ENCODE measurements at regions not wholly inside any gene's neighbourhood (a gene's known extent, or its start where the extent isn't known, plus 50 kb on each side); places are given as distances from the start of the nearest gene placed in this dataset.

DNA sequence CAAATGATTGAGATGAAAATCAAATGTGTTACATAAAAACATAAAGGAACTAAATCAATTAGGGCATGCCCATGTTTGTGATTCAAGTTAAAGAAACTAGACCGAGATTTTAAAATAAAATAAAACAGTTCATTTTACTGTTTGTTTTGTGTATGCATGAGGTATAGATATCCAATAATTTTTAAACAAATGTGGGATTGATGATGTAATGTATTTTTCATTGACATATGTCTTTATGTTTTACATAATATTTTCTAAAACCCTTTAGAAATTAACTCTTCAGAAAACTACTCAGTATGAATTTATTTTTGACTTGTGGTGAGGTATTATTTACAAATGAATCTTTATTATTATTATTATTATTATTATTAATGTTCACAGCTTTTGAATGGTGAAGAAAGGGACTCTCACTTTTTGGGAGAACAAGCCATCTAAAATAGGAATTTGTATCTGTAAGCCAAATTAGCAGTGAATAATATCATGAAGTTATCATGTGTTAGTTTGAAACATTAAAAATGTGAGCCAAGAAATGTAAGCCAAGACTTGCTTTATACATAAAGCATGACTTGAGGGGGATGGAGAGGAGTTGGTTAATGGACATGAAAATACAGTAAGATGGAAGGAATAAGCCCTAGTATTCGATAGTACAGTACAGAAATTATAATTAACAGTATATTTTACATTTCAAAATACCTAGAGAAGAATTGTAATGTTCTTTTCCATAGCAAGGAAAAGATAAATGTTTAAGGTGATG lies 355.0 kb downstream of the CDH10 start:
- H3K4me1 ChIP-seq, result no peaks in the 10 kb centered on the region
- DNase-seq (no peak), ATAC-seq (ENCODE audit: low FRiP score in 2 of 2) (no peak)
- H3K36me3 ChIP-seq, result no peaks in the 10 kb centered on the region
- H3K27ac ChIP-seq, result no peak overlapping the region
- no peak overlapping the region for H3K4me3 ChIP-seq
- TF ChIP-seq POLR2AphosphoS5 (IDR thresholded peaks at IDR 0.05) (no peak), EP300 (IDR thresholded peaks at IDR 0.05) (no peak), POLR2A (IDR thresholded peaks at IDR 0.05) (no peak)
- TF ChIP-seq, protein P1, sequence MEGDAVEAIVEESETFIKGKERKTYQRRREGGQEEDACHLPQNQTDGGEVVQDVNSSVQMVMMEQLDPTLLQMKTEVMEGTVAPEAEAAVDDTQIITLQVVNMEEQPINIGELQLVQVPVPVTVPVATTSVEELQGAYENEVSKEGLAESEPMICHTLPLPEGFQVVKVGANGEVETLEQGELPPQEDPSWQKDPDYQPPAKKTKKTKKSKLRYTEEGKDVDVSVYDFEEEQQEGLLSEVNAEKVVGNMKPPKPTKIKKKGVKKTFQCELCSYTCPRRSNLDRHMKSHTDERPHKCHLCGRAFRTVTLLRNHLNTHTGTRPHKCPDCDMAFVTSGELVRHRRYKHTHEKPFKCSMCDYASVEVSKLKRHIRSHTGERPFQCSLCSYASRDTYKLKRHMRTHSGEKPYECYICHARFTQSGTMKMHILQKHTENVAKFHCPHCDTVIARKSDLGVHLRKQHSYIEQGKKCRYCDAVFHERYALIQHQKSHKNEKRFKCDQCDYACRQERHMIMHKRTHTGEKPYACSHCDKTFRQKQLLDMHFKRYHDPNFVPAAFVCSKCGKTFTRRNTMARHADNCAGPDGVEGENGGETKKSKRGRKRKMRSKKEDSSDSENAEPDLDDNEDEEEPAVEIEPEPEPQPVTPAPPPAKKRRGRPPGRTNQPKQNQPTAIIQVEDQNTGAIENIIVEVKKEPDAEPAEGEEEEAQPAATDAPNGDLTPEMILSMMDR (IDR thresholded peaks at IDR 0.05), result no peak
- H3K27me3 ChIP-seq, result no peaks in the 10 kb centered on the region
- H3K9me3 ChIP-seq, result no peaks in the 10 kb centered on the region
- 73 to 77% methylated on average over 2 of the region's 2 CpGs for WGBS, 2 donors

DNA sequence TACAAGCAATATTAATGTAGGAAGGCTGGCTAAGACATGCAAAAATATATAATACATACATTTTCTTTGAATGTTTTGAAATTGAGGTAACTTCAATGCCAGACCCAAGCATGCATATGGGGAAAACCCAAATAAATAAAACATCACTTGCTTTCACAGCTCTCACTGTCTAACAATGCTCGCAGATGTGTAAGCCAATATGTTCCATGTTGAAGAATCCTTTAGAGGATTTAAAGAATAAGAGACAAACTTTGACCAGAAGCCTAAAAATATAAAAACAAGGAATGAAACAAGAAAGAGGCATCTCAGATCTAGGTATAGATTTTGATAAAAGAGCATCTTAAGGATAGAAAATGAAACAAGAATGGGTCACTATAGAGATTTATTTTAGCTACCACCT lies 354.2 kb downstream of the CDH10 start:
- 78 to 90% methylated on average over 1 of the region's 1 CpG for WGBS, 2 donors

DNA sequence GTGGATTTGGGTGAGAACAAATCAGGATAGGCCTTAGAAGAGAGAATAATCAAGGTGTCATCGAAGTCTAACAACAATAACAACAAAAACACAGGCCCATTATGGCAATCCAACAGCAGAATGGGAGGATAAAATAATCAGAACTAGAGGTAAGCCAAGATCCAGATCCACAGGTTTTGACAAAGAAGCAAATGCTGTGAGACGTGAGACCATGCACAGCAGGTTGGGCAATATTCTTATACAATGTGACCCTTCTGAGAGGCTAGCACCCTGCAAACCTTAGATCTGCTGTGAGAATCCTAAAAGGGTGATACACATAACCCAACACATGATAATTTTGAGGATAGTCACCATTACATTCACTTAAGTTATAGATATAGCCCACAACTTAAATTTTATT lies 352.9 kb downstream of the CDH10 start:
- Histone ChIP-seq H3K27ac (no peak overlapping the region), H3K27me3 (no peaks in the 10 kb centered on the region), H3K4me3 (no peak overlapping the region), H3K36me3 (no peaks in the 10 kb centered on the region), H3K9me3 (no peaks in the 10 kb centered on the region), H3K4me1 (no peaks in the 10 kb centered on the region)
- TF ChIP-seq POLR2AphosphoS5 (IDR thresholded peaks at IDR 0.05) (no peak), EP300 (IDR thresholded peaks at IDR 0.05) (no peak), POLR2A (IDR thresholded peaks at IDR 0.05) (no peak)
- TF ChIP-seq, protein P1 (IDR thresholded peaks at IDR 0.05), result no peak
- 72 to 78% methylated on average over 2 of the region's 2 CpGs for WGBS, 2 donors
- DNase-seq (no peak), ATAC-seq (ENCODE audit: low FRiP score in 2 of 2) (no peak)

More for the DNA sequence above, 354.2 kb downstream of the CDH10 start:
- Histone ChIP-seq H3K36me3 (no peaks in the 10 kb centered on the region), H3K27me3 (no peaks in the 10 kb centered on the region), H3K27ac (no peak overlapping the region), H3K4me1 (no peaks in the 10 kb centered on the region), H3K9me3 (no peaks in the 10 kb centered on the region), H3K4me3 (no peak overlapping the region)
- DNase-seq, result no peak
- no peak for TF ChIP-seq EP300 (IDR thresholded peaks at IDR 0.05)
- TF ChIP-seq, protein P1 (IDR thresholded peaks at IDR 0.05), result no peak
- TF ChIP-seq POLR2AphosphoS5 (IDR thresholded peaks at IDR 0.05), result no peak
- TF ChIP-seq POLR2A (IDR thresholded peaks at IDR 0.05), result no peak
- ATAC-seq (ENCODE audit: low FRiP score in 2 of 2), result no peak

DNA sequence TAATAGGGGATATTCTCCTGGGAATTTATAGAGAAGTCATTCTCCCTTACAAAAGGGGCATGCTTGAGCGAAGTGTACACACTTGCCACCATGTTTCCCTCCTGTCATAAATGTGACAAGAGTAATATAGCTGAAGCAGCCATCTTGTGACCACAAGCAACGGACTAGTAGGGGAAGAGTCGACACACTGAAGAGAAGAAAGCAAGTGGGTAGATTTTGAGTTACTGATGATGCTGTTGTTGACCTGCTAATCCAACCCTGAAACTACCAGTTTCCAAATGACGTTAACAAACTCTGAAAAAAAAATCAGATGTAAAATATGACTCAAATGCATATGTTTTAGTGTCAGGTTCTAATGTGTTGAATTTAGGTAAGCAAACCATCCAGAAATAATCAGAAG lies 350.4 kb downstream of the CDH10 start:
- H3K36me3 ChIP-seq, result no peaks in the 10 kb centered on the region
- no peaks in the 10 kb centered on the region for H3K4me1 ChIP-seq
- TF ChIP-seq POLR2A (IDR thresholded peaks at IDR 0.05) (no peak), EP300 (IDR thresholded peaks at IDR 0.05) (no peak), POLR2AphosphoS5 (IDR thresholded peaks at IDR 0.05) (no peak)
- TF ChIP-seq, protein P1 (IDR thresholded peaks at IDR 0.05), result no peak
- no peak overlapping the region for H3K27ac ChIP-seq
- no peak for DNase-seq
- WGBS, 2 donors, result 62 to 65% methylated on average over 4 of the region's 4 CpGs
- H3K27me3 ChIP-seq, result no peaks in the 10 kb centered on the region
- H3K4me3 ChIP-seq, result no peak overlapping the region
- ATAC-seq (ENCODE audit: low FRiP score in 2 of 2), result no peak
- no peaks in the 10 kb centered on the region for H3K9me3 ChIP-seq

DNA sequence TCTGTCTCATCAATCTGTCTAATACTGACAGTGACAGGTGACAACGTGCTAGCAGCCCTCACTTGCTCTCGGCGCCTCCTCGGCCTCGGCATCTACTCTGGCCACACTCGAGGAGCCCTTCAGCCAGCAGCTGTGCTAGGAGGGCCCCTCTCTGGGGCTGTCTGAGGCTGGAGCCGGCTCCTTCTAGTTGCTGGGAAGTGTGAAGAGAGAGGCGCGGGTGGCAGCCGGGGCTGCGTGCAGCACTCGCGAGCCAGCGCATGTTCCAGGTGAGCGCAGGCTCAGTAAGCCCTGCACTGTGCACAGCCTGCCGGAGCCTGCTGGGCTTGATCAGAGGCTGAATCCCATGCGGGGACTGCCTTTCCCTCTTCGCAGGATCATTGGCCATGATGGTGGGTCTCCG lies 330.7 kb downstream of the CDH10 start:
- no peak overlapping the region for H3K27ac ChIP-seq
- H3K9me3 ChIP-seq, result peaks cover 0 to 19% (median 3%) of the 10 kb centered on the region in 4 donors
- peak in 1 of 2 donors; percentile 48 for DNase-seq
- no peaks in the 10 kb centered on the region for H3K36me3 ChIP-seq
- H3K27me3 ChIP-seq, result no peaks in the 10 kb centered on the region
- 87 to 94% methylated on average over 13 to 18 of the region's 19 CpGs for WGBS, 2 donors
- H3K4me1 ChIP-seq, result no peaks in the 10 kb centered on the region
- H3K4me3 ChIP-seq, result no peak overlapping the region
- no peak for TF ChIP-seq EP300 (IDR thresholded peaks at IDR 0.05)
- no peak for ATAC-seq (ENCODE audit: low FRiP score in 2 of 2)

Measured in upper lobe of left lung (tissue), 6 donors.